GM12878 (cell line): ENCODE measurements at regions not wholly inside any gene's neighbourhood (a gene's known extent, or its start where the extent isn't known, plus 50 kb on each side); places are given as distances from the start of the nearest gene placed in this dataset.

Experiments
- CTCF ChIP-seq, 3 experiments: IDR thresholded peaks in 2 of 3; conservative IDR thresholded peaks in 1 of 3; 2 replicates each; pipeline ENCODE4 v1.5.1; 2011; ENCODE audit warnings: low read depth in 3 of 3, low read length in 3 of 3, mild to moderate bottlenecking in 3 of 3, control low read depth in 2 of 3, moderate library complexity in 2 of 3, inconsistent platforms in 1 of 3, mixed read lengths in 1 of 3; ENCODE audit not compliant: control insufficient read depth in 2 of 3, insufficient read depth in 1 of 3; ENCODE audit errors: extremely low read depth in 1 of 3
- EGR1 ChIP-seq, 2 experiments: IDR thresholded peaks; 1 replicate in 1 of 2; 2 replicates in 1 of 2; pipeline ENCODE4 v1.6.1; 2011 to 2012; ENCODE audit warnings: low read depth in 2 of 2, low read length in 2 of 2, borderline replicate concordance in 1 of 2, mild to moderate bottlenecking in 1 of 2, moderate library complexity in 1 of 2
- EZH2 ChIP-seq: IDR thresholded peaks from 2 replicates; pipeline ENCODE4 v1.6.1; 2012; ENCODE audit warnings: low read depth, mild to moderate bottlenecking, control low read depth, inconsistent platforms, low read length, borderline replicate concordance; ENCODE audit not compliant: control insufficient read depth
- MTA3 ChIP-seq: IDR thresholded peaks from 2 replicates; pipeline ENCODE4 v1.6.1; 2012; ENCODE audit warnings: low read length, inconsistent platforms, borderline replicate concordance
- POLR2AphosphoS5 ChIP-seq: IDR thresholded peaks from 2 replicates; pipeline ENCODE4 v1.6.1; 2011; ENCODE audit warnings: mild to moderate bottlenecking, low read length, inconsistent platforms

DNA sequence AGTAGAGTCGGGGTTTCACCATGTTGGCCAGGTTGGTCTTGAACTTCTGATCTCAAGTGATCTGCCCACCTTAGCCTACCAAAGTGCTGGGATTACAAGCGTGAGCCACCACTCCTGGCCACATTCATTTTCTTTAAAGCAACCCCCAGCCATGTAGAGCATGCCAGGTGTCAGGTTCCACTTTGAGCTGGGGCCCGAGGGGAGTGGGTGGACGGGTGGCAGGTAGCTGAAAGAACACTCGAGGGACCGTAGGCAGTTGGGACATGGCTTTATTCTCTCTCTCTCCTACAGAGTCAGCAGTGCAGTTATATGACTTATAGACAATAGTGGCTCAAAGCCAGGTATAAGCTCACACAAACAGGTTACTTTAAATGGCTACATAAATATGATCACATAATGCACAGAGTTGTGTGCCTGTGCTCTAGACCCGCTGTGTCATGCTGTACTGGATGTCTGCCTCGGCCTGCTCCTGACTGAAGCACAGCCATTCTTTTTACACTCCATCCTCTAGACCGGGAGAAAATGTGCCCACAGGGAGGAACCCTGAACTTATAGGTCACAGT, 60.5 kb upstream of the FAM120A start:
- TF ChIP-seq CTCF (IDR thresholded peaks at IDR 0.05 in 2 of 3, conservative IDR thresholded peaks at IDR 0.05 in 1 of 3; ENCODE audit: control insufficient read depth in 2 of 3, extremely low read depth in 1 of 3, insufficient read depth in 1 of 3, low read depth in 3 of 3, low read length in 3 of 3): no peak
- no peak for TF ChIP-seq EZH2
- no peak for TF ChIP-seq MTA3
- TF ChIP-seq EGR1 (IDR thresholded peaks at IDR 0.05; ENCODE audit: borderline replicate concordance in 1 of 2, low read depth in 2 of 2, low read length in 2 of 2): no peak
- TF ChIP-seq POLR2AphosphoS5: no peak
